ENCODE measurements at regions not wholly inside any gene's neighbourhood (a gene's known extent, or its start where the extent isn't known, plus 50 kb on each side); places are given as distances from the start of the nearest gene placed in this dataset.
"Not testable (repeated sequence)": the region's sequence is repeated elsewhere in the genome, so short reads cannot be mapped to it uniquely, and the experiment has no call there.

- DNase-seq (ENCODE audit: low spot score): no peak
Observed at GRCh38 chr17:70739065-70739464, 569.7 kb downstream of the KCNJ2 start.

- DNase-seq (ENCODE audit: low spot score): not testable (repeated sequence)
Observed at GRCh38 chr17:70746574-70746973, 577.2 kb downstream of the KCNJ2 start.

- no peak for DNase-seq (ENCODE audit: low spot score)
Observed at GRCh38 chr17:70750983-70751382, 581.7 kb downstream of the KCNJ2 start.

GRCh38 chr17:70752461-70752860 is 583.1 kb downstream of the KCNJ2 start:
- DNase-seq (ENCODE audit: low spot score): not testable (repeated sequence)

DNA sequence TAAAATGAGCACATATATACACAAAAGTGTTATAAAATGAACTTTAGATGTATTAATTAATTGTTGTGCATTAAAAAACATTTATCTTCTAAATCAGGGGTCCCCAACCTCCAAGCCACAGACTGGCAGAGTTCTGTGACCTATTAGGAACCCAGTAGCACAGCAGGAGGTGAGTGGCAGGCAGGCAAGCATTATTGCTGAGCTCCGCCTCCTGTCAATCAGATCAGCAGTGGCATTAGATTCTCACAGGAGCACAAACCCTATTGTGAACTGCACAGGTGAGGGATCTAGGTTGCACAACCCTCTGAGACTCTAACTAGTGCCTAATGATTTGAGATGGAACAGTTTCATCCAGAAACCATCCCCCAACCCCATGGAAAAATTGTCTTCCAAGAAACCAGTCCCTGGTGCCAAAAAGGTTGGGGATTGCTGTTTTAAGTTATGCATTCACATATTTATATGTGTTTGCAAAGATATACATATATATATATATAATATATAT is 583.7 kb downstream of the KCNJ2 start:
- no peak for DNase-seq (ENCODE audit: low spot score)

- no peak for DNase-seq (ENCODE audit: low spot score)
Observed at GRCh38 chr17:70763018-70763417, 593.7 kb downstream of the KCNJ2 start.

- DNase-seq (ENCODE audit: low spot score): peak; percentile 12
Observed at GRCh38 chr17:70767102-70767701, 597.9 kb downstream of the KCNJ2 start.

DNA sequence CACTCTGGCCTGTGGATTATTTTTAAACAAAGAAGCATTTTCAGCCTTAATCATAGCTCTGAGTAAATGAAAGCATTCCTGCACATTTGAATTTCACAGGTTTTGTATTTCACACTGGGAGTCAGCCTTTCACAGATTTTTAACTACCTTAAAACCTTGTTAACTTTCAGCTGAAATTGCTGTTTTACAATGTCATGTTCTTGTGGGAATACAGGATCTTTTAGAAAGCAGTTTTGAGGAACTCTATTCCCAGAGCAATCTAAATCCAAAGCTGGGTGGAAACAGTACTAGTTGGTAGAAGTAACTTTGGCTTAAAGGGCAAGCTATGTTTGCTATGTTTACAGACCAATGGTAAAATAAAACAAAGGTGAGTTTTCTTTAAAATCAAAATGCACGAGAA is 600.6 kb downstream of the KCNJ2 start:
- DNase-seq (ENCODE audit: low spot score): no peak

- DNase-seq (ENCODE audit: low spot score): no peak
Observed at GRCh38 chr17:70771804-70772386, 602.6 kb downstream of the KCNJ2 start.

- no peak for DNase-seq (ENCODE audit: low spot score)
Observed at GRCh38 chr17:70772761-70773160, 603.4 kb downstream of the KCNJ2 start.

- DNase-seq (ENCODE audit: low spot score): no peak
Observed at GRCh38 chr17:70773258-70773657, 603.9 kb downstream of the KCNJ2 start.

DNA sequence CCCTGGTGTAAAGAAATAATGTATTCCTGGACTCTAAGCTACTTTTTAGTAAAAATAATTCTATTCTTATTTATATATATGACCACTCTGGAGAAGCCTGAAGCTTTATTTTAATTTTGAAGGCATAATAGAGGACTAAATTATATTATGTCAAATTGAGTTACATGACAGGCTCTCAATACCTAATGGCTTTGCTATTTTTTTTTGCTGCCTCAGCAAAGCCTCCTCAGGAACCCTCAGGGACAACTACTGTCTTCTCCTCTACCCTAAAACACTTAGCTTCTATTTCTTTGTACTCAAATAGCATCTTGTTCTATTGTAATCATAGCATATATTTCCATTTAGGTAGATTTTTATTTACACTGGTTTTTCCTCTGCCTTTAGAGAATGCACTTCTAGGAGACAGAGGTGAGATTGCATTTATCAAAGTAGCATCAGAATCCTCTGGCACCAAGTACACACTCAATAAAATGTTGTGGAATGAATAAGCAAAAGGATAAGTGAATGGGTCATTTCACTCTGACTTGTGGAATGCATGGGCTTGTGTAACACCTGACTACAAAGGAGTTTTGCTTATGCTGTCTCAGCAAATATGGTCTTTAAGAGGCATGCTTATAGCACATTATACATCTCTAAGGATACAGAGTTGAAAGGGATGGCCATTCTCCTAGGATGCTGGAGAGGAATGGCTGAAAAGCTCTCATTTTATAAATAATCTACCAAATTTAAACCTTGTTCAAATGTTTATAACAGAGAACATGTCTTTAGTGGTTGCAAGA is 605.2 kb downstream of the KCNJ2 start:
- no peak for DNase-seq (ENCODE audit: low spot score)

- no peak for DNase-seq (ENCODE audit: low spot score)
Observed at GRCh38 chr17:70775679-70776078, 606.3 kb downstream of the KCNJ2 start.

DNA sequence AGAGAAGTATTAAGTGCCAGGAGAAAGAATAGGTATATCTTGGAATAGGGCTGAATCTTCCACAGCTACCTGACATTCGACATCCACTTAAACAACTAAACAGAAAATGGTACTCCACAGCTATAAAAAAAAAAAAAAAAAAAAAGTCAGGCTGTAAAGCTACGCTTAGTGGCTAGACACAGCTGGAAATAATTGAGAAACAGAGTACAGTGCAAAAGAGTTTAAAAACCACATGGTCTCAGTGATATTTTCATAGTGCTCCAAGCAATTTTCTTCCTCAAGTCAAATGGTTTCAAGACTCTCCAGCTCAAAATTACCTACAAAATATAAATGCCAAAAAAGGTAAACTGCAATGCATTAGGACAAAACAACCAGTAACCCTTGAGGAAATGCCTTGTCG is 607.1 kb downstream of the KCNJ2 start:
- no peak for DNase-seq (ENCODE audit: low spot score)

- no peak for DNase-seq (ENCODE audit: low spot score)
Observed at GRCh38 chr17:70780031-70780430, 610.7 kb downstream of the KCNJ2 start.

- DNase-seq (ENCODE audit: low spot score): no peak
Observed at GRCh38 chr17:70786081-70786480, 616.7 kb downstream of the KCNJ2 start.

DNA sequence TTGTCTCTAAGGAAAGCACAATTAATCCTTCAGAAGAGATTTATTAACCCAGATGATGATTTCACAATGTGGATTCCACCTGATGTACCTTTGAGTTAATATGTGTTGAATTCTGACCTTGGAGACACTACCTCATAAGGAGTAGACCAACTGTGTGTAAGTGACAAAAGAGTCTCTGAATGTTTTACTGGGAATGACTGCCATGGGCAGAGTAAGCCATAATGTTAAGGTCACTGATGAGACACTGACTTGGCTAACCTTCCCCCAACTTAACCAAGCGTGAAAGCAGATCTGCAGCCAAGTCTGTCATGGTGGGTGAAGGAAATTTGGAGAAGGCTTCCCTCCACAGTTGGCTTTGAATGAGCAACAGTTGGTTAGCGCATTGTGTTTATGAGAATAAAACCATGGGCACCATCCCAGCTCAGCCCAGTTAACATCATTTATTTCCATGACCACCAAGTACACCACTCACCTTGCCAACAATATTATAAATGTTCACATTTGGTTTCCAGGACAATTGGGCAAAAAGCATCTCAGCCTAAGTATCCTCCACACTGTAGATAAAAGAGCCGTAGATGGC is 618.5 kb downstream of the KCNJ2 start:
- DNase-seq (ENCODE audit: low spot score): no peak

- no peak for DNase-seq (ENCODE audit: low spot score)
Observed at GRCh38 chr17:70791748-70792443, 622.6 kb downstream of the KCNJ2 start.

DNA sequence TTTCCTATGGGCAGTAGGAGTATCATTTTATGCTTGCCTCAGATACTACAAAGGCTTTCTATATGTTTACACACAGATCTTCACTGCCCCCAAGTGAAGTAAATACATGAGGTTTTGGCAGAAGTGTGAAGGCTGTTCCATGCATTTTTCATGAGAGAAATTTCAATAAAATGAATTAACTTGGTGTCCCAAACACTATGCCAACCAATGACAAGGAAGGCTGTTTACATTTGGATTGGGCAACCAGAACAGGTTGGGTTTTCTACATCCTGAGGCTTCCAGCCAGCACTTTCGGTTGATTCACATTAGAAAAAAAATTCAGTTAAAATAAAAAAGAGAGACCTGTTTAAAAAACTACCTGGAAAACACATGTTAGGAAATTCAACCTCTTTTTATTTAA is 625.4 kb downstream of the KCNJ2 start:
- DNase-seq (ENCODE audit: low spot score): no peak

GRCh38 chr17:70795620-70796019 is 626.3 kb downstream of the KCNJ2 start:
- DNase-seq (ENCODE audit: low spot score): no peak

DNA sequence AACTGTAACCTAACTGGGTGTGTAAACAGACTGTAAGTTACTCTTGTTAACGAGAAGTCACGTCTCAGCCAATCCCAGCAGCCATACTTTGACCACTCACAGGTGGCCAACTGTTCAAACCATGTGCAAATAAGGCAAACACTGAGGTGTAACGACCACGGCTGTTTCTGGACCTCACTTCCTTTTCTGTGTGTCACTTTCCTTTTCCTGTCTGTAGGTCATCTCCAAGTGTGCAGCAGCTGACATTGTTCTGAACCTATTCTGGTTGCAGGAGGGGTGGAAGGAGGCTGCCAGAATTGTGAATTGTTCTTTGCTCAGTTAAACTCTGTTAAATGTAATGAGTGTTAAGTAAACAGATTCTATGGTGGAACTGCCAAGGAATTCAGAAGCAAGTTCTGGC is 627.4 kb downstream of the KCNJ2 start:
- DNase-seq (ENCODE audit: low spot score): no peak

DNA sequence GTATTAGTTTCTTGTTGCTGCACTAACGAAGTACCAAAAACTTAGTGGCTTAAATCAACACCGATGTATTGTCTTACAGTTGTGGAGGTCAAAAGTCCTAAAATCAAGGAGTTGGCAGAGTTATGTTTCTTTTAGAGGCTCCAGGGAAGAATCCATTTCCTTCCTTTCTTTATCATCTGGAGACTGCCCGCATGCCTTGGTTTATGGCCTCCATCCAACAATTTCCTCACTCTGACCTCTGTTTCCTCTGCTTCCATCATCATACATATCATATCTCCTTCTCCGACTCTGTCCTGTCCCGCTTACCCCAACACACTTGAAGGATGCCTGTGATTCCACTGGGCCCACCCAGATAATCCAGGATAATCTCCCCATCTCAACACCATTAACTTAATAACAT is 627.8 kb downstream of the KCNJ2 start:
- no peak for DNase-seq (ENCODE audit: low spot score)
